ENCODE measurements at regions not wholly inside any gene's neighbourhood (a gene's known extent, or its start where the extent isn't known, plus 50 kb on each side); places are given as distances from the start of the nearest gene placed in this dataset.

DNA sequence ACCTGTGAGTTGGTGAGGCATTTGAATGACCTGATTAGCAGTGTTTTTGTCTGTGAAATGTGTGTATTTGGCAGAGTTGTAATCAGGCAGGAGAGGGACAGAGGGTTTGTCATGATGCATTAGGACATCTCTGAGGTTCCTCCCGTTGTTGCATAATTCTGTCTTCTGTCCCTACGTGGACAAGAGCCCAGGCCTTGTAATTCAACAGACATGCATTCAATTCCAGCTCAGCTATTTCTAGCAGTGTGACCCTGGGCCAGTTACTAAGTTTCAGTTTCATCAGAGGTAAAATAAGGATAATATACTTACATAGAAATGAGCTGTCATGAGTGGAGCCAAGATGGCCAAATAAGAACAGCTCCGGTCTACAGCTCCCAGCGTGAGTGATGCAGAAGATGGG is 208.6 kb downstream of the SLC38A4 start (continued):
- TF ChIP-seq MXI1 (IDR thresholded peaks at IDR 0.05; ENCODE audit: low read depth, low read length): no peak
- TF ChIP-seq SMC3 (IDR thresholded peaks at IDR 0.05; ENCODE audit: low read depth, low read length): no peak
- no peak for TF ChIP-seq TEAD4 (IDR thresholded peaks at IDR 0.05; ENCODE audit: borderline replicate concordance, insufficient read depth)
- no peak for TF ChIP-seq SIN3A (IDR thresholded peaks at IDR 0.05; ENCODE audit: borderline replicate concordance, low read depth, low read length)
- TF ChIP-seq REST (IDR thresholded peaks at IDR 0.05; ENCODE audit: low read depth, low read length): no peak
- TF ChIP-seq TAF1 (IDR thresholded peaks at IDR 0.05; ENCODE audit: borderline replicate concordance, low read depth, low read length): no peak

- Histone ChIP-seq H3F3A (replicated peaks; ENCODE audit: insufficient read depth) (peaks cover 14% of the 10 kb centered on the region), H3K27ac (ENCODE audit: low read depth in 2 of 2, low read length in 1 of 2) (no peak overlapping the region), H2AFZ (ENCODE audit: low read depth) (no peak overlapping the region), H4K20me1 (ENCODE audit: insufficient read depth) (no peaks in the 10 kb centered on the region), H3K9me2 (no peaks in the 10 kb centered on the region), H3K4me1 (ENCODE audit: control insufficient read depth in 1 of 2, insufficient read depth in 2 of 2, low read depth in 1 of 2, low read length in 1 of 2) (peaks cover 0 to 9% of the 10 kb centered on the region in 2 experiments; a peak in 2 of 4 replicates), H3K79me2 (ENCODE audit: insufficient read depth) (no peaks in the 10 kb centered on the region), H3K27me3 (ENCODE audit: insufficient read depth) (no peaks in the 10 kb centered on the region), H3K36me3 (replicated peaks in 1 of 2; ENCODE audit: control insufficient read depth in 1 of 2, insufficient read depth in 2 of 2, low read length in 1 of 2) (no peaks in the 10 kb centered on the region), H3K9ac (no peak overlapping the region), H3K4me3 (ENCODE audit: low read depth in 2 of 2, low read length in 1 of 2) (no peak overlapping the region), H3K9me3 (no peaks in the 10 kb centered on the region), H3K4me2 (no peak overlapping the region)
- TF ChIP-seq, protein P1, sequence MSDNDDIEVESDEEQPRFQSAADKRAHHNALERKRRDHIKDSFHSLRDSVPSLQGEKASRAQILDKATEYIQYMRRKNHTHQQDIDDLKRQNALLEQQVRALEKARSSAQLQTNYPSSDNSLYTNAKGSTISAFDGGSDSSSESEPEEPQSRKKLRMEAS (IDR thresholded peaks at IDR 0.05; ENCODE audit: low read depth): no peak
- TF ChIP-seq RAD21 (IDR thresholded peaks at IDR 0.05; ENCODE audit: low read length) (no peak), FOSL2 (IDR thresholded peaks at IDR 0.05; ENCODE audit: borderline replicate concordance, low read depth) (no peak), NFIC (IDR thresholded peaks at IDR 0.05; ENCODE audit: borderline replicate concordance) (no peak), PBX3 (IDR thresholded peaks at IDR 0.05) (no peak), USF1 (IDR thresholded peaks at IDR 0.05; ENCODE audit: borderline replicate concordance, low read depth) (no peak), IRF3 (IDR thresholded peaks at IDR 0.05; ENCODE audit: low read depth, low read length) (no peak), TCF12 (IDR thresholded peaks at IDR 0.05) (no peak), ELF1 (IDR thresholded peaks at IDR 0.05) (no peak), EP300 (IDR thresholded peaks at IDR 0.05; ENCODE audit: borderline replicate concordance in 1 of 2, low read depth in 1 of 2, low read length in 1 of 2) (no peak), MEF2A (IDR thresholded peaks at IDR 0.05; ENCODE audit: borderline replicate concordance, low read depth) (no peak), GABPA (IDR thresholded peaks at IDR 0.05; ENCODE audit: low read depth) (no peak), FOXJ3 (CRISPR knock-in tag; IDR thresholded peaks at IDR 0.05) (no peak), EZH2phosphoT487 (IDR thresholded peaks at IDR 0.05; ENCODE audit: borderline replicate concordance, low read depth) (no peak)
- TF ChIP-seq, protein P2, sequence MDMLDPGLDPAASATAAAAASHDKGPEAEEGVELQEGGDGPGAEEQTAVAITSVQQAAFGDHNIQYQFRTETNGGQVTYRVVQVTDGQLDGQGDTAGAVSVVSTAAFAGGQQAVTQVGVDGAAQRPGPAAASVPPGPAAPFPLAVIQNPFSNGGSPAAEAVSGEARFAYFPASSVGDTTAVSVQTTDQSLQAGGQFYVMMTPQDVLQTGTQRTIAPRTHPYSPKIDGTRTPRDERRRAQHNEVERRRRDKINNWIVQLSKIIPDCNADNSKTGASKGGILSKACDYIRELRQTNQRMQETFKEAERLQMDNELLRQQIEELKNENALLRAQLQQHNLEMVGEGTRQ (IDR thresholded peaks at IDR 0.05; ENCODE audit: borderline replicate concordance, low read depth, low read length): no peak
- TF ChIP-seq, protein P3, sequence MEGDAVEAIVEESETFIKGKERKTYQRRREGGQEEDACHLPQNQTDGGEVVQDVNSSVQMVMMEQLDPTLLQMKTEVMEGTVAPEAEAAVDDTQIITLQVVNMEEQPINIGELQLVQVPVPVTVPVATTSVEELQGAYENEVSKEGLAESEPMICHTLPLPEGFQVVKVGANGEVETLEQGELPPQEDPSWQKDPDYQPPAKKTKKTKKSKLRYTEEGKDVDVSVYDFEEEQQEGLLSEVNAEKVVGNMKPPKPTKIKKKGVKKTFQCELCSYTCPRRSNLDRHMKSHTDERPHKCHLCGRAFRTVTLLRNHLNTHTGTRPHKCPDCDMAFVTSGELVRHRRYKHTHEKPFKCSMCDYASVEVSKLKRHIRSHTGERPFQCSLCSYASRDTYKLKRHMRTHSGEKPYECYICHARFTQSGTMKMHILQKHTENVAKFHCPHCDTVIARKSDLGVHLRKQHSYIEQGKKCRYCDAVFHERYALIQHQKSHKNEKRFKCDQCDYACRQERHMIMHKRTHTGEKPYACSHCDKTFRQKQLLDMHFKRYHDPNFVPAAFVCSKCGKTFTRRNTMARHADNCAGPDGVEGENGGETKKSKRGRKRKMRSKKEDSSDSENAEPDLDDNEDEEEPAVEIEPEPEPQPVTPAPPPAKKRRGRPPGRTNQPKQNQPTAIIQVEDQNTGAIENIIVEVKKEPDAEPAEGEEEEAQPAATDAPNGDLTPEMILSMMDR (IDR thresholded peaks at IDR 0.05): no peak
- 80% methylated on average over 3 of the region's 3 CpGs for WGBS (ENCODE audit: low lambda C conversion rate)
- CTCF ChIA-PET: no interaction called here
- POLR2A ChIA-PET: no interaction called here
- no peak for DNase-seq
These were observed 215.0 kb downstream of the SLC38A4 start for GRCh38 chr12:46610754-46611153.
